ENCODE measurements at regions not wholly inside any gene's neighbourhood (a gene's known extent, or its start where the extent isn't known, plus 50 kb on each side); places are given as distances from the start of the nearest gene placed in this dataset.
A peak's percentile ranks its signal among the peaks of the same experiment; 100 is the strongest.

GRCh38 chr5:135229679-135230132 lies 169.3 kb downstream of the MACROH2A1 start (continued):
- TF ChIP-seq ZNF276 (CRISPR knock-in tag; IDR thresholded peaks at IDR 0.05; ENCODE audit: low read depth) = no peak
- no peak for TF ChIP-seq ATF7-NPFF (CRISPR knock-in tag; IDR thresholded peaks at IDR 0.05; ENCODE audit: low read depth)
- no peak for TF ChIP-seq ZNF816 (CRISPR knock-in tag; IDR thresholded peaks at IDR 0.05; ENCODE audit: borderline replicate concordance)
- TF ChIP-seq ZBTB2 (CRISPR knock-in tag; IDR thresholded peaks at IDR 0.05; ENCODE audit: low read depth) = no peak
- no peak for TF ChIP-seq PTBP1 (IDR thresholded peaks at IDR 0.05; ENCODE audit: low read depth, low read length, poor library complexity, severe bottlenecking)
- no peak for TF ChIP-seq ZNF282 (IDR thresholded peaks at IDR 0.05; ENCODE audit: partially characterized antibody)
- TF ChIP-seq PAXIP1 (CRISPR knock-in tag; conservative IDR thresholded peaks at IDR 0.05) = peak; percentile 82
- no peak for TF ChIP-seq ZBTB43 (CRISPR knock-in tag; conservative IDR thresholded peaks at IDR 0.05)
- TF ChIP-seq JUND (CRISPR knock-in tag; IDR thresholded peaks at IDR 0.05) = no peak
- no peak for TF ChIP-seq HNRNPH1 (optimal IDR thresholded peaks at IDR 0.05; ENCODE audit: low read depth, low read length)
- no peak for TF ChIP-seq SIX4 (CRISPR knock-in tag; IDR thresholded peaks at IDR 0.05)
- TF ChIP-seq ZNF740 (CRISPR knock-in tag; IDR thresholded peaks at IDR 0.05) = no peak
- TF ChIP-seq CENPT (CRISPR knock-in tag; IDR thresholded peaks at IDR 0.05; ENCODE audit: low read depth) = no peak
- no peak for TF ChIP-seq ATF4 (CRISPR knock-in tag; IDR thresholded peaks at IDR 0.05)
- no peak for TF ChIP-seq NFIC (IDR thresholded peaks at IDR 0.05; ENCODE audit: low read length)
- no peak for TF ChIP-seq PLRG1 (conservative IDR thresholded peaks at IDR 0.05)
- peak; percentile 71; the same call in 1 of the 2 replicates for TF ChIP-seq RXRB (CRISPR knock-in tag; IDR thresholded peaks at IDR 0.05; ENCODE audit: borderline replicate concordance)
- TF ChIP-seq XRCC5 (optimal IDR thresholded peaks at IDR 0.05; ENCODE audit: low read length) = no peak
- no peak for TF ChIP-seq NFYC (CRISPR knock-in tag; IDR thresholded peaks at IDR 0.05)
- no peak; the same call in 1 of the 2 replicates for TF ChIP-seq NFE2L1 (CRISPR knock-in tag; IDR thresholded peaks at IDR 0.05; ENCODE audit: borderline replicate concordance)
- no peak; the same call in 1 of the 2 replicates for TF ChIP-seq ZMAT3 (CRISPR knock-in tag; conservative IDR thresholded peaks at IDR 0.05)
- TF ChIP-seq ISX (CRISPR knock-in tag; conservative IDR thresholded peaks at IDR 0.05) = no peak

Measured in HepG2 (cell line).